Hepatocyte (in vitro differentiated cells): ENCODE measurements at regions not wholly inside any gene's neighbourhood (a gene's known extent, or its start where the extent isn't known, plus 50 kb on each side); places are given as distances from the start of the nearest gene placed in this dataset.

ENCODE experiments used
- DNase-seq: peaks from one replicate; pipeline ENCODE4 v3.0.0-alpha.2; 2016; ENCODE audit warnings: low spot score
- H2AFZ ChIP-seq: fragments of 200-600 bp; sonication (generic); 2 replicates; pipeline ENCODE4 v1.6.0; 2016; ENCODE audit warnings: antibody characterized with exemption, mild to moderate bottlenecking
- H3K27ac ChIP-seq: fragments of 200-600 bp; sonication (generic); 2 replicates; pipeline ENCODE4 v1.5.1; 2016; ENCODE audit warnings: mild to moderate bottlenecking
- H3K27me3 ChIP-seq: fragments of 200-600 bp; sonication (generic); 2 replicates; pipeline ENCODE4 v1.6.1; 2016
- H3K36me3 ChIP-seq: fragments of 200-600 bp; sonication (generic); replicated peaks from 2 replicates; pipeline ENCODE4 v1.5.1; 2016; ENCODE audit warnings: low read depth; ENCODE audit not compliant: insufficient read depth
- H3K4me1 ChIP-seq: fragments of 200-600 bp; sonication (generic); 2 replicates; pipeline ENCODE4 v1.5.1; 2016; ENCODE audit warnings: mild to moderate bottlenecking, moderate library complexity; ENCODE audit not compliant: insufficient read depth
- H3K4me2 ChIP-seq: fragments of 200-600 bp; sonication (generic); 2 replicates; pipeline ENCODE4 v1.6.0; 2016
- H3K4me3 ChIP-seq: fragments of 200-600 bp; sonication (generic); 2 replicates; pipeline ENCODE4 v1.5.1; 2016; ENCODE audit warnings: mild to moderate bottlenecking
- H3K79me2 ChIP-seq: fragments of 200-600 bp; sonication (generic); 2 replicates; pipeline ENCODE4 v1.6.0; 2017; ENCODE audit warnings: mild to moderate bottlenecking
- H3K9me2 ChIP-seq: fragments of 200-600 bp; sonication (generic); replicated peaks from 2 replicates; pipeline ENCODE4 v1.6.0; 2017; ENCODE audit warnings: mild to moderate bottlenecking; ENCODE audit not compliant: insufficient read depth
- H3K9me3 ChIP-seq: fragments of 200-600 bp; sonication (generic); 2 replicates; pipeline ENCODE4 v1.5.1; 2016; ENCODE audit warnings: low read depth, mild to moderate bottlenecking
- H4K20me1 ChIP-seq: fragments of 200-600 bp; sonication (generic); 2 replicates; pipeline ENCODE4 v1.6.0; 2016; ENCODE audit warnings: mild to moderate bottlenecking; ENCODE audit not compliant: insufficient read depth, poor library complexity, severe bottlenecking
- CTCF ChIP-seq: fragments of 200-600 bp; sonication (generic); IDR thresholded peaks from 2 replicates; pipeline ENCODE4 v1.5.1; 2016; ENCODE audit warnings: antibody characterized with exemption, mild to moderate bottlenecking; ENCODE audit not compliant: poor library complexity
- EZH2 ChIP-seq: fragments of 200-600 bp; sonication (generic); IDR thresholded peaks from 2 replicates; pipeline ENCODE4 v1.6.1; 2016; ENCODE audit warnings: antibody characterized with exemption, mild to moderate bottlenecking, borderline replicate concordance
- EZH2phosphoT487 ChIP-seq: fragments of 200-600 bp; sonication (generic); IDR thresholded peaks from one replicate; pipeline ENCODE4 v1.6.1; 2018; ENCODE audit warnings: antibody characterized with exemption, mild to moderate bottlenecking, low read depth, moderate library complexity; ENCODE audit not compliant: unreplicated experiment, severe bottlenecking
- WGBS: methylation state at CpG from one replicate; pipeline ENCODE4 v1.1.6; 2016; ENCODE audit warnings: low lambda C conversion rate; ENCODE audit errors: missing lambda C conversion rate; 5-methylcytosine and 5-hydroxymethylcytosine counted together

- Histone ChIP-seq H3K4me3 (no peak overlapping the region), H3K27me3 (peaks cover 4% of the 10 kb centered on the region), H3K36me3 (no peaks in the 10 kb centered on the region), H3K4me2 (no peak overlapping the region), H3K79me2 (no peaks in the 10 kb centered on the region), H3K9me2 (no peaks in the 10 kb centered on the region), H3K27ac (no peak overlapping the region), H3K4me1 (no peaks in the 10 kb centered on the region), H3K9me3 (no peaks in the 10 kb centered on the region), H4K20me1 (no peaks in the 10 kb centered on the region), H2AFZ (no peak overlapping the region)
- DNase-seq = no peak
- 65% methylated on average over 2 of the region's 2 CpGs for WGBS
- no peak for TF ChIP-seq EZH2phosphoT487
- no peak for TF ChIP-seq EZH2
- TF ChIP-seq CTCF = no peak
These were observed 51.0 kb upstream of the PHF24 start for GRCh38 chr9:34907044-34907443.

- H3K4me2 ChIP-seq = no peak overlapping the region
- H3K4me3 ChIP-seq = no peak overlapping the region
- H3K9me2 ChIP-seq = no peaks in the 10 kb centered on the region
- no peaks in the 10 kb centered on the region for H3K36me3 ChIP-seq
- H3K27me3 ChIP-seq = peaks cover 42% of the 10 kb centered on the region
- 23% methylated on average over 7 of the region's 7 CpGs for WGBS
- no peaks in the 10 kb centered on the region for H3K79me2 ChIP-seq
- no peaks in the 10 kb centered on the region for H3K9me3 ChIP-seq
- no peak for TF ChIP-seq EZH2phosphoT487
- TF ChIP-seq EZH2 = no peak
- peak; percentile 81 for TF ChIP-seq CTCF
- no peak overlapping the region for H3K27ac ChIP-seq
- H2AFZ ChIP-seq = no peak overlapping the region
- DNase-seq = peak; percentile 85
- no peaks in the 10 kb centered on the region for H3K4me1 ChIP-seq
- H4K20me1 ChIP-seq = no peaks in the 10 kb centered on the region
These were observed 58.4 kb upstream of the PHF24 start for GRCh38 chr9:34899535-34900158.

GRCh38 chr9:34898846-34899245, 59.2 kb upstream of the PHF24 start:
- Histone ChIP-seq H3K9me3 (no peaks in the 10 kb centered on the region), H3K4me3 (no peak overlapping the region), H3K36me3 (no peaks in the 10 kb centered on the region), H3K27me3 (peaks cover 49% of the 10 kb centered on the region), H3K27ac (no peak overlapping the region), H3K9me2 (no peaks in the 10 kb centered on the region), H2AFZ (no peak overlapping the region), H3K79me2 (no peaks in the 10 kb centered on the region), H3K4me1 (no peaks in the 10 kb centered on the region), H4K20me1 (no peaks in the 10 kb centered on the region), H3K4me2 (no peak overlapping the region)
- DNase-seq = no peak
- TF ChIP-seq CTCF (no peak), EZH2 (no peak), EZH2phosphoT487 (no peak)
- 63% methylated on average over 8 of the region's 8 CpGs for WGBS

- no peak overlapping the region for H3K27ac ChIP-seq
- no peaks in the 10 kb centered on the region for H3K4me1 ChIP-seq
- 38% methylated on average over 2 of the region's 2 CpGs for WGBS
- TF ChIP-seq CTCF = no peak
- no peak for TF ChIP-seq EZH2phosphoT487
- TF ChIP-seq EZH2 = no peak
- H3K27me3 ChIP-seq = peaks cover 57% of the 10 kb centered on the region
- no peaks in the 10 kb centered on the region for H3K9me3 ChIP-seq
- DNase-seq = no peak
- H3K36me3 ChIP-seq = no peaks in the 10 kb centered on the region
- no peak overlapping the region for H2AFZ ChIP-seq
- H3K4me2 ChIP-seq = no peak overlapping the region
- H4K20me1 ChIP-seq = no peaks in the 10 kb centered on the region
- no peak overlapping the region for H3K4me3 ChIP-seq
- H3K9me2 ChIP-seq = no peaks in the 10 kb centered on the region
- no peaks in the 10 kb centered on the region for H3K79me2 ChIP-seq
These were observed 62.0 kb upstream of the PHF24 start for GRCh38 chr9:34896112-34896511.
